GM04504 (cell line): ENCODE measurements at regions not wholly inside any gene's neighbourhood (a gene's known extent, or its start where the extent isn't known, plus 50 kb on each side); places are given as distances from the start of the nearest gene placed in this dataset.
A peak's percentile ranks its signal among the peaks of the same experiment; 100 is the strongest.
"Not testable (repeated sequence)": the region's sequence is repeated elsewhere in the genome, so short reads cannot be mapped to it uniquely, and the experiment has no call there.

Experiments
- DNase-seq: peaks from one replicate; pipeline ENCODE4 v3.0.0-alpha.2; 2012; ENCODE audit warnings: low read depth

GRCh38 chr16:75780669-75781068, 54.4 kb upstream of the CPHXL start:
- DNase-seq: no peak

GRCh38 chr16:75781683-75782343, 55.5 kb upstream of the CPHXL start:
- DNase-seq: no peak

GRCh38 chr16:75787440-75787839, 61.1 kb upstream of the CPHXL start:
- no peak for DNase-seq

GRCh38 chr16:75789237-75789636, 62.9 kb upstream of the CPHXL start:
- DNase-seq: peak; percentile 10

- no peak for DNase-seq
These were observed 66.6 kb upstream of the CPHXL start for GRCh38 chr16:75792771-75793492.

- DNase-seq: no peak
These were observed 67.4 kb upstream of the CPHXL start for GRCh38 chr16:75793641-75794040.

- no peak for DNase-seq
These were observed 68.1 kb upstream of the CPHXL start for GRCh38 chr16:75794426-75794825.

GRCh38 chr16:75798714-75799113, 72.4 kb upstream of the CPHXL start:
- no peak for DNase-seq

- no peak for DNase-seq
These were observed 75.0 kb upstream of the CPHXL start for GRCh38 chr16:75801307-75801706.

- DNase-seq: no peak
These were observed 77.5 kb upstream of the CPHXL start for GRCh38 chr16:75803753-75804152.

GRCh38 chr16:75804368-75804767, 78.1 kb upstream of the CPHXL start:
- no peak for DNase-seq

GRCh38 chr16:75805946-75806345, 79.7 kb upstream of the CPHXL start:
- no peak for DNase-seq

GRCh38 chr16:75806487-75806886, 80.2 kb upstream of the CPHXL start:
- DNase-seq: no peak

GRCh38 chr16:75810342-75810741, 84.1 kb upstream of the CPHXL start:
- no peak for DNase-seq

- no peak for DNase-seq
These were observed 84.8 kb upstream of the CPHXL start for GRCh38 chr16:75811020-75811634.

GRCh38 chr16:75818491-75818890, 92.2 kb upstream of the CPHXL start:
- DNase-seq: no peak

GRCh38 chr16:75820672-75821071, 94.4 kb upstream of the CPHXL start:
- DNase-seq: no peak

GRCh38 chr16:75821117-75821516, 94.8 kb upstream of the CPHXL start:
- DNase-seq: no peak

- not testable (repeated sequence) for DNase-seq
These were observed 99.5 kb upstream of the CPHXL start for GRCh38 chr16:75825750-75826149.

- not testable (repeated sequence) for DNase-seq
These were observed 101.2 kb upstream of the CPHXL start for GRCh38 chr16:75827372-75828038.

GRCh38 chr16:75833385-75833784, 107.1 kb upstream of the CPHXL start:
- DNase-seq: not testable (repeated sequence)

GRCh38 chr16:75836347-75837010, 110.2 kb upstream of the CPHXL start:
- no peak for DNase-seq
